HG03064 (cell line): ENCODE measurements at regions not wholly inside any gene's neighbourhood (a gene's known extent, or its start where the extent isn't known, plus 50 kb on each side); places are given as distances from the start of the nearest gene placed in this dataset.

Experiments used
- ATAC-seq: cut with Tn5 transposase; IDR thresholded peaks from one replicate; pipeline ENCODE4 v1.9.1; 2021; ENCODE audit warnings: low read depth; ENCODE audit not compliant: unreplicated experiment

GRCh38 chr5:33310451-33310850 lies 130.3 kb upstream of the TARS1 start:
- no peak for ATAC-seq

GRCh38 chr5:33311893-33312292 lies 128.9 kb upstream of the TARS1 start:
- ATAC-seq, result no peak

GRCh38 chr5:33312571-33313549 lies 127.9 kb upstream of the TARS1 start:
- no peak for ATAC-seq

GRCh38 chr5:33315189-33315588 lies 125.6 kb upstream of the TARS1 start:
- ATAC-seq, result no peak

GRCh38 chr5:33316773-33317172 lies 124.0 kb upstream of the TARS1 start:
- ATAC-seq, result no peak

- ATAC-seq, result no peak
Measured at GRCh38 chr5:33317271-33317670, 123.5 kb upstream of the TARS1 start.

- no peak for ATAC-seq
Measured at GRCh38 chr5:33319151-33319550, 121.6 kb upstream of the TARS1 start.

- no peak for ATAC-seq
Measured at GRCh38 chr5:33319841-33320240, 120.9 kb upstream of the TARS1 start.

GRCh38 chr5:33321026-33321425 lies 119.7 kb upstream of the TARS1 start:
- no peak for ATAC-seq

GRCh38 chr5:33322632-33323031 lies 118.1 kb upstream of the TARS1 start:
- ATAC-seq, result no peak

GRCh38 chr5:33324667-33325307 lies 116.0 kb upstream of the TARS1 start:
- no peak for ATAC-seq

GRCh38 chr5:33328818-33329217 lies 111.9 kb upstream of the TARS1 start:
- ATAC-seq, result no peak

- no peak for ATAC-seq
Measured at GRCh38 chr5:33329891-33330290, 110.9 kb upstream of the TARS1 start.

GRCh38 chr5:33330426-33330825 lies 110.3 kb upstream of the TARS1 start:
- no peak for ATAC-seq

GRCh38 chr5:33330992-33331391 lies 109.8 kb upstream of the TARS1 start:
- ATAC-seq, result no peak

- no peak for ATAC-seq
Measured at GRCh38 chr5:33332804-33333203, 108.0 kb upstream of the TARS1 start.

- ATAC-seq, result no peak
Measured at GRCh38 chr5:33334829-33335228, 105.9 kb upstream of the TARS1 start.

GRCh38 chr5:33336891-33337636 lies 103.7 kb upstream of the TARS1 start:
- no peak for ATAC-seq

GRCh38 chr5:33337637-33337992 lies 103.2 kb upstream of the TARS1 start:
- no peak for ATAC-seq

GRCh38 chr5:33338336-33339110 lies 102.2 kb upstream of the TARS1 start:
- no peak for ATAC-seq
